ENCODE measurements at regions not wholly inside any gene's neighbourhood (a gene's known extent, or its start where the extent isn't known, plus 50 kb on each side); places are given as distances from the start of the nearest gene placed in this dataset.
A peak's percentile ranks its signal among the peaks of the same experiment; 100 is the strongest.

- ATAC-seq (no peak), DNase-seq (ENCODE audit: low spot score) (no peak)
- intact Hi-C loops (cut with DNase I), result no loop called here
Measured at GRCh38 chr2:16828044-16828827, 162.6 kb upstream of the CYRIA start.

- no peak for DNase-seq (ENCODE audit: low spot score)
- intact Hi-C loops (cut with DNase I), result loop anchor here (5.0 kb wide), 1 partner anchor 73 kb away; no protein-coding TSS in a partner anchor
- ATAC-seq, result no peak
Measured at GRCh38 chr2:16824472-16824871, 158.8 kb upstream of the CYRIA start.

- no peak for DNase-seq (ENCODE audit: low spot score)
- intact Hi-C loops (cut with DNase I), result loop anchor here (5.0 kb wide), 1 partner anchor 76 kb away; no protein-coding TSS in a partner anchor
- ATAC-seq, result no peak
Measured at GRCh38 chr2:16821692-16822091, 156.1 kb upstream of the CYRIA start.

- no peak for DNase-seq (ENCODE audit: low spot score)
- no peak for ATAC-seq
- intact Hi-C loops (cut with DNase I), result no loop called here
Measured at GRCh38 chr2:16818203-16818556, 152.5 kb upstream of the CYRIA start.

GRCh38 chr2:16817305-16818202, 151.9 kb upstream of the CYRIA start:
- ATAC-seq (no peak), DNase-seq (ENCODE audit: low spot score) (no peak)
- intact Hi-C loops (cut with DNase I), result no loop called here

GRCh38 chr2:16816522-16816921, 150.9 kb upstream of the CYRIA start:
- DNase-seq (ENCODE audit: low spot score), result no peak
- intact Hi-C loops (cut with DNase I), result no loop called here
- ATAC-seq, result no peak

- no peak for ATAC-seq
- DNase-seq (ENCODE audit: low spot score), result no peak
- intact Hi-C loops (cut with DNase I), result no loop called here
Measured at GRCh38 chr2:16816016-16816415, 150.4 kb upstream of the CYRIA start.

GRCh38 chr2:16813593-16813992, 148.0 kb upstream of the CYRIA start:
- ATAC-seq (no peak), DNase-seq (ENCODE audit: low spot score) (no peak)
- intact Hi-C loops (cut with DNase I), result no loop called here

GRCh38 chr2:16798472-16798871, 132.8 kb upstream of the CYRIA start:
- intact Hi-C loops (cut with DNase I), result no loop called here
- no peak for ATAC-seq
- DNase-seq (ENCODE audit: low spot score), result no peak

GRCh38 chr2:16791496-16791895, 125.9 kb upstream of the CYRIA start:
- intact Hi-C loops (cut with DNase I), result no loop called here
- DNase-seq (ENCODE audit: low spot score) (no peak), ATAC-seq (no peak)

- DNase-seq (ENCODE audit: low spot score) (no peak), ATAC-seq (no peak)
- intact Hi-C loops (cut with DNase I), result no loop called here
Measured at GRCh38 chr2:16785149-16785548, 119.5 kb upstream of the CYRIA start.

- no peak for ATAC-seq
- intact Hi-C loops (cut with DNase I), result no loop called here
- DNase-seq (ENCODE audit: low spot score), result no peak
Measured at GRCh38 chr2:16784652-16785051, 119.0 kb upstream of the CYRIA start.

- DNase-seq (ENCODE audit: low spot score) (no peak), ATAC-seq (no peak)
- intact Hi-C loops (cut with DNase I), result no loop called here
Measured at GRCh38 chr2:16777123-16777870, 111.7 kb upstream of the CYRIA start.

- no peak for ATAC-seq
- intact Hi-C loops (cut with DNase I), result no loop called here
- no peak for DNase-seq (ENCODE audit: low spot score)
Measured at GRCh38 chr2:16775899-16776231, 110.2 kb upstream of the CYRIA start.

GRCh38 chr2:16774980-16775898, 109.6 kb upstream of the CYRIA start:
- ATAC-seq (no peak), DNase-seq (ENCODE audit: low spot score) (no peak)
- intact Hi-C loops (cut with DNase I), result no loop called here

GRCh38 chr2:16774091-16774490, 108.5 kb upstream of the CYRIA start:
- ATAC-seq, result no peak
- intact Hi-C loops (cut with DNase I), result no loop called here
- DNase-seq (ENCODE audit: low spot score), result no peak

- no peak for DNase-seq (ENCODE audit: low spot score)
- intact Hi-C loops (cut with DNase I), result no loop called here
- ATAC-seq, result peak; percentile 68
Measured at GRCh38 chr2:16773080-16773713, 107.6 kb upstream of the CYRIA start.

GRCh38 chr2:16767789-16768476, 102.3 kb upstream of the CYRIA start:
- intact Hi-C loops (cut with DNase I), result no loop called here
- DNase-seq (ENCODE audit: low spot score), result no peak
- no peak for ATAC-seq
